Activated CD4-positive, alpha-beta T cell treated with anti-CD3 and anti-CD28 coated beads for 24 hours (primary cell): ENCODE measurements at regions not wholly inside any gene's neighbourhood (a gene's known extent, or its start where the extent isn't known, plus 50 kb on each side); places are given as distances from the start of the nearest gene placed in this dataset.

Experiments used
- DNase-seq, 2 donors: peaks; one replicate each; pipeline ENCODE4 v3.0.0-alpha.2; 2020; ENCODE audit warnings: low read depth in 2 of 2

GRCh38 chr16:64410306-64410705 is 711.6 kb downstream of the CDH11 start:
- no peak for DNase-seq

DNA sequence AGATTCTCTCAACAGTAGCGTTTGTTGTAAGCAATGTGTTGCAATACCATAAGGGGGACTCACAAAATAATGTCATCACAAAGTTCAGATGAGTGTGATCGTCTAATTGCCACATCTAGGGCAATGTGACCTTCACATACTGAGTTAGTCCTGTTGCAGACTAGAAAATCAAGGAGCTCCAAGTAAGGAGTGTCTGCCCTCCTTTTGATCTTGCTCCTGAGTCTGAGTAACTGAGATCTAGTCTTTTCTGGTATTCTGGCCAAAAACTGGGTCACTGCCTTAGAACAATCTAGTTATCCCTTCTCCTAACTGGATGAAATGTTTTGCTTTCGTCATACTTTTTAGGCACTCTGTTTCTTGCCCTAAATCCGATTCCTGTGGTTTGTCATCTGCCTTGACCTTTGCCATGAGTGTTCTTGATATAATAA is 712.1 kb downstream of the CDH11 start:
- no peak for DNase-seq

DNA sequence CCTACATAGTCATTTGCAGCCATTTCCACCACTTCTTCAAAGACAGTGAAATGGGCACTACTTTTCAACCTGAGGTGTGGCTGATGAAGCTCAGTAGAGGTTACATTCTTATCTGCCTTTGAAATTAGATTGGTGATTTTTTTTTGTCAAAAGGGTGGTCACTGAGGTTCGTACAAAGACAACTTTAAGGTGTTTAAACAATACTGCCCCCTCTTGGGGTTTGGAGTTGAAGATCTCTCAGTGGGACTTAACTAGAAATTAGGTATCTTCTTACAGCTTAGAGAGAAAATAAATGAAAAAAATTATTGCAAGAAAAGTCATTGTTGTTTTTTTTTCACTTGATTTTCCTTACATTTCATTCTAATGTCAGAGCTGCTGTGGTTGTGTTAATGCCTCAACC is 713.2 kb downstream of the CDH11 start:
- no peak for DNase-seq

DNA sequence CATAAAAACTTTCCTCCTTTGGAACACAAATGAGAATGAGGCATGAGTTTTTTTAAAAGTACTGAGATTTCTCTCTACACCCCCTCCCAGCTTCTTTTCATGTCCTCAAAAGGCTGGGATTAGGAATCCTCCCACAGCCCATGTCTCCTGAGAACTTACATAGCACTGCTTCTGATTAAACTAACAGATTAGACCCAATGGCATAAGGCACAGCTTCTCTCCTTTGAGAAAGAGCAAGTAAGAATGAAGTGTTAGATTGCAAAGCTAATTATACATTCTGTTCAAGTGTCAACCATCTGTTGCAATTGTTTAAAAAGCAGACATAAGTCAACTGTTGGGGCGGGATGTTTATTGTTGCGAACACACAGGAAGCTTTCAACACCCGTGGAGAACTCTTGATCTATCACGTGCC is 715.1 kb downstream of the CDH11 start:
- no peak for DNase-seq

- no peak for DNase-seq
Measured at GRCh38 chr16:64403352-64403751, 718.5 kb downstream of the CDH11 start.

- DNase-seq: no peak
Measured at GRCh38 chr16:64398793-64399192, 723.1 kb downstream of the CDH11 start.

GRCh38 chr16:64397945-64398508 is 723.8 kb downstream of the CDH11 start:
- DNase-seq: no peak

- DNase-seq: no peak
Measured at GRCh38 chr16:64397042-64397441, 724.8 kb downstream of the CDH11 start.

GRCh38 chr16:64394061-64394460 is 727.8 kb downstream of the CDH11 start:
- no peak for DNase-seq

- no peak for DNase-seq
Measured at GRCh38 chr16:64392456-64392855, 729.4 kb downstream of the CDH11 start.

- DNase-seq: no peak
Measured at GRCh38 chr16:64391063-64391600, 730.7 kb downstream of the CDH11 start.

DNA sequence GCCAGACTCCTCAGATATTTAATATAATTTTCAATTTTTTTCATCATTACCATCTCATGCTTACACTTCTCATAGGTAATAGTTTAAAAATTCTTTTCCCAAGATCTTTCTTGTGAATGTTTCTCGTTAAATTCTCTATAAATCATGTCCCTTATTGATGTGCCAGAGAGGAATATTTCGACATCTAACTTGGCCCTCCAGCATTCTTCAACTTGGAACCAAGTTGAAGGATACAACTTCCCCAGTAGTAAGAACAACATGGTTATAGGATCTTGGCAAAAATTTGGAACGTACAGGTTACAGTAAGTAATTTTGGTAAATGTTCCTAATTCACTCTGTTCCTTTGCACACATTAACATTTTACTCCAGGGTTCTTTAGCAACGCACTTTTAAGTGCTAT is 731.8 kb downstream of the CDH11 start:
- DNase-seq: no peak

GRCh38 chr16:64384636-64385035 is 737.2 kb downstream of the CDH11 start:
- no peak for DNase-seq

DNA sequence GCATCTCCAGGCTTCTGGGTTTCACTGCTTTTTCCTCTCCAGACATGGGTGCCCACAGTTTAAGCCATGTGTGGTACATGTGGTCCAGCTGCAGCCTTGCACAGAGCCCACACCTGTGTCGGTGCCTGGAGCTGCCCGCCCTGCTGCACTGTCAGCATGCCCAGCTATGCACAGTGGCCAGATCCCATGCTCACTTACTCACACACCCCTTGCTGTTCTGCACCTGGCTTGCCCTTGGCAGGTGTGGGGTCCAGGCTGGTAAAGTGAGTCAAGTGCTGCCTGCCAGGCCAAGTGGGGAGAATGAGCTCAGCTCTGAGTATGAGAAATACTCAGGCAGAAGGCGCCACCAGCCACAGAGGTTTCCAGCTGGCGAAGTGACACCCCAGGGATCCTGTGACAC is 739.9 kb downstream of the CDH11 start:
- DNase-seq: no peak

GRCh38 chr16:64380751-64381150 is 741.1 kb downstream of the CDH11 start:
- no peak for DNase-seq

- DNase-seq: no peak
Measured at GRCh38 chr16:64375391-64375980, 746.4 kb downstream of the CDH11 start.

GRCh38 chr16:64370112-64370511 is 751.8 kb downstream of the CDH11 start:
- DNase-seq: no peak

DNA sequence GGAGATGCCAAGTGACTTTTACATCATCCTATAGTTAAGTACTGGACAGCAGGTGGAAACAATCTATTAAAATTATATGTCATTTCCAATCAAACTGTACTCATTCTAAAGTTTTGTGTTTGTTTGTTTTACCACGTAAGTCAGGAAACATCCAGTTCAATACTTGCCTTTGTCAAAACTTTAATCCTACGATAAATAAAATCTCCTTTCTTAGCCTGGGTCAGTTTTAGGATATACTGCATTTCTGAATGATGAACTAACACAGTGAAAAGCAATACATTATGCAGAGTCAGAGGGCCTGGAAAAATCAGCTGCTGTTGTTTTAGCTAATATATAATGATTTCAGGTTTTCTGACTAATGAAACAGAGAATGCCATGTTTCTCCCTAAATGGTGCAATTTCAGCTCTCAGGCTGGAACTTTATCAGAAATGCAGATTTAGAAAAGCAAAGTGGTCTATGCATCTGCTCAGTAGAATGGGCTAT is 756.4 kb downstream of the CDH11 start:
- no peak for DNase-seq

- DNase-seq: no peak
Measured at GRCh38 chr16:64364894-64365293, 757.0 kb downstream of the CDH11 start.

DNA sequence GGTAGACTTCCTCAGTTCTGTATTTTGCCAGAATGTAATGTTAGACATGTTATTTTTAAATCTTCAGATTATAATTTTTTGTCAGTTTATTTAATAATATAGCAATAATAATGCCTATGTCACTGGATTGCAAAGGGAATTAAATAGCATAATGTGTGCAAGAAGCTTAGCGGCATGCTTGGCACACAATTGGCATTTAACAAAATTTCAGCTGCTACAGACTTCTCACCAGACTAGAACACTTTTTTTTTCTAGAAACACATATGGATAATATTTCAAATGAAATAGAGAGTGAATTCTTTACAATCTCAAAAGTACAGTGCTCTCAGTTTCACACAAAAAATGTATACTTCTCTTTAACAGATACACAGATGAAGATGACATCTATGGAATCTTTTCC is 757.4 kb downstream of the CDH11 start:
- no peak for DNase-seq

DNA sequence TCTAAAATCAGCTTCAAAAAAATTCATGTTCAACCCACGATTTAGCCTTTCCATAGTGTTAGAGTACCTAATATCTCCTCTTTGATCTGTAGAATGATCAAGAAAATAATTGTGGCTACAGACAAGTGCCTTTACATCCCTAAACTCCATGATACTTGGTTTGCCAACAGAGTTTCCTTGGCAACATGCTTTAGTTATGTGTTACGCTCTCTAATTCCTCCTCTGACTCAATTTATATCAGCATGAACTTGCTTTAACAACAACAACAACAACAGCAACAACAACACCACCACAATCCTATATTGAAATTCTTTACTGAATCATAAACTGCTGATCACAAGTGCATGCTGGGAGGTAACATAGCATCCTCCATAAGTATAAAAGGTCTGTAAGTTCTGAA is 757.8 kb downstream of the CDH11 start:
- DNase-seq: no peak

DNA sequence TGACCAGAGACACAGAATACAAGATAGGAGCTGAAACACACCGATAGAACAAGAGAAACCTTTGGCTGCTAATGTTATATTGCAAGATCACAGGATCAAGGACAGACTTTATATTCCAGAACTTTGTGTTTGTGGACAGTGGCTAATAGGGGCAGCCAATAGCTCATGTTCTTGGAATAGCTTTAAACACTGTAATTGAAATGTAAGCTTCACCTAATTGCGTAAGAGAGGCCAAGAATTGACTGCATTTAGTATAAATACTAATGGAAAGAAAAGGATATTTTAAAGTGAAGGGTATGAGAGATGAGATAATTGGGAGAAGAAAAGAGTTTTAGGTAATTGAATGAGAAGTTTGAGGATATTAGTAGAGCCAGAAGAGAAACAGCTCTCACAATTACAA is 758.8 kb downstream of the CDH11 start:
- DNase-seq: no peak

DNA sequence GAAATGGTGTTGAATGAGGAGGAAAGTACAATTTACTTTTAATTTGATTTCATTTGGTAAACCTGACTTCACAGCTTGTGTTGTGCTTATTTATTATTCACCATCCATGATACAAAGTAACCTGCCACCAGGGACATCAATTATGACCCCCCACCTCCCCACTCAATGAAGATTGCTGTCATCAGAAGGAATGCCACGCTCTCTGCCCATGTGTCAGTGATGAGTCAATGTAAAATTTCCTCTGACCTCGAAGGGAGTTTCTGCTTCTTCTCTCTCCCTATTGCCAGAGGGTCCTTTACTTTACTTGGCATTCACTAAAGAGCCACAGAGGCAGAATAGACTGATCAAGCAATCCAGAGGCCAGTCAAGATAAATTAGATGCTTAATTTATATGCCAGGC is 759.7 kb downstream of the CDH11 start:
- no peak for DNase-seq

DNA sequence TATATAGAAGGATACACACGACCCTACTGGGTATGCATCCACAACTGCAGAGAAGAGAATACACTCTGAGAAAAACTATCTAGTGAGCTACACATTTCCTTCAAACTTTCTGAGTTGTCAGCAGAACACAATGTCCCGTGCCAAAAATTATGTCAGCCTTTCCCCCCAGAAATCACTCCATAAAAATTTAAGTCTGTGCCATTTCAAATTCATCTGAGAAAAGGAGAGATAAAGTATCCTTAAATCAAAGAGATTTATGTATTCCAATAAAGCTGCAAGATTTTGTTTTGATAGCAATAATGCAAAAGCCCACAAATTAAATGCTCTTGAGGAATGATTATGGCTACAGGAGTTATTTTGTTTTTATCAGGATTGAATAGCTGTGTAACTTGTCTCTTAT is 760.1 kb downstream of the CDH11 start:
- DNase-seq: no peak
